ENCODE measurements at regions not wholly inside any gene's neighbourhood (a gene's known extent, or its start where the extent isn't known, plus 50 kb on each side); places are given as distances from the start of the nearest gene placed in this dataset.

- H3K27ac Mint-ChIP-seq: no peak overlapping the region
- ATAC-seq: no peak
- no peak for TF ChIP-seq SMAD3 (CRISPR knock-in tag; IDR thresholded peaks at IDR 0.05; ENCODE audit: borderline replicate concordance)
- no peak for TF ChIP-seq JAZF1 (CRISPR knock-in tag; IDR thresholded peaks at IDR 0.05)
- no peak for TF ChIP-seq NR1H2 (CRISPR knock-in tag; IDR thresholded peaks at IDR 0.05)
- no peaks in the 10 kb centered on the region; the same call in 1 of the 2 replicates for H3K27me3 Mint-ChIP-seq (ENCODE audit: low read depth)
- no peaks in the 10 kb centered on the region for H3K36me3 Mint-ChIP-seq
- peaks cover 38% of the 10 kb centered on the region for H3K4me1 Mint-ChIP-seq
- ChIA-PET CTCF (interaction anchor here (0.9 to 2.1 kb wide), 5 partner anchors 16 to 95 kb away, joined by 3 to 4 read pairs (median 4); no protein-coding TSS in a partner anchor), POLR2A (interaction anchor here (0.7 kb wide), 1 partner anchor 25 kb away, joined by 3 read pairs; no protein-coding TSS in a partner anchor)
- no peak for DNase-seq (ENCODE audit: low spot score)
- peaks cover 5% of the 10 kb centered on the region for H3K9me3 Mint-ChIP-seq
- H3K4me3 Mint-ChIP-seq: no peak overlapping the region
Measured at GRCh38 chr15:69557020-69557706, 104.5 kb downstream of the RPLP1 start.

- Mint-ChIP-seq H3K4me3 (no peak overlapping the region), H3K27me3 (ENCODE audit: low read depth) (no peaks in the 10 kb centered on the region; the same call in 1 of the 2 replicates), H3K36me3 (no peaks in the 10 kb centered on the region), H3K4me1 (peaks cover 38% of the 10 kb centered on the region), H3K27ac (no peak overlapping the region), H3K9me3 (no peaks in the 10 kb centered on the region)
- POLR2A ChIA-PET: no interaction called here
- CTCF ChIA-PET: interaction anchor here (1.0 to 2.1 kb wide), 2 partner anchors 15 to 931 kb away, joined by 3 to 4 read pairs; no protein-coding TSS in a partner anchor
- ATAC-seq: no peak; the same call in 1 of the 2 replicates
- no peak for DNase-seq (ENCODE audit: low spot score)
- TF ChIP-seq CREM (CRISPR knock-in tag; IDR thresholded peaks at IDR 0.05): no peak
- no peak for TF ChIP-seq EMX1 (CRISPR knock-in tag; IDR thresholded peaks at IDR 0.05)
- no peak for TF ChIP-seq MAX (CRISPR knock-in tag; IDR thresholded peaks at IDR 0.05)
- no peak for TF ChIP-seq TEAD4 (CRISPR knock-in tag; IDR thresholded peaks at IDR 0.05)
- TF ChIP-seq ZNF423 (CRISPR knock-in tag; IDR thresholded peaks at IDR 0.05): no peak
- no peak for TF ChIP-seq NFATC4 (CRISPR knock-in tag; IDR thresholded peaks at IDR 0.05)
- no peak for TF ChIP-seq ATF6 (CRISPR knock-in tag; IDR thresholded peaks at IDR 0.05)
- no peak for TF ChIP-seq SOX15 (CRISPR knock-in tag; IDR thresholded peaks at IDR 0.05)
- TF ChIP-seq E2F5 (CRISPR knock-in tag; IDR thresholded peaks at IDR 0.05): no peak
- no peak for TF ChIP-seq MYBL2 (CRISPR knock-in tag; IDR thresholded peaks at IDR 0.05)
- TF ChIP-seq HMGA2 (CRISPR knock-in tag; IDR thresholded peaks at IDR 0.05): no peak
- TF ChIP-seq ZNF317 (CRISPR knock-in tag; IDR thresholded peaks at IDR 0.05; ENCODE audit: borderline replicate concordance, low read depth): no peak
- no peak for TF ChIP-seq ZNF512 (CRISPR knock-in tag; IDR thresholded peaks at IDR 0.05; ENCODE audit: borderline replicate concordance)
- no peak for TF ChIP-seq IRF1 (CRISPR knock-in tag; IDR thresholded peaks at IDR 0.05)
- no peak for TF ChIP-seq ZNF396 (CRISPR knock-in tag; IDR thresholded peaks at IDR 0.05; ENCODE audit: borderline replicate concordance)
- TF ChIP-seq SMAD4 (CRISPR knock-in tag; IDR thresholded peaks at IDR 0.05): no peak
- TF ChIP-seq PREB (CRISPR knock-in tag; IDR thresholded peaks at IDR 0.05; ENCODE audit: borderline replicate concordance): no peak
- TF ChIP-seq USF2 (CRISPR knock-in tag; IDR thresholded peaks at IDR 0.05): no peak
- TF ChIP-seq MXD4 (CRISPR knock-in tag; IDR thresholded peaks at IDR 0.05; ENCODE audit: borderline replicate concordance): no peak
- TF ChIP-seq NR2C2 (CRISPR knock-in tag; IDR thresholded peaks at IDR 0.05): no peak
Measured at GRCh38 chr15:69557707-69558409, 105.2 kb downstream of the RPLP1 start.

Measured in WTC11 (cell line).